A549 (cell line): ENCODE measurements at regions not wholly inside any gene's neighbourhood (a gene's known extent, or its start where the extent isn't known, plus 50 kb on each side); places are given as distances from the start of the nearest gene placed in this dataset.

Experiments
- EP300 ChIP-seq, 2 experiments: fragments of >200 bp; sonication (Bioruptor Twin); formaldehyde crosslinking; IDR thresholded peaks; 2 replicates in 1 of 2; 3 replicates in 1 of 2; pipeline ENCODE4 v1.6.1; 2016 to 2017
- NR3C1 ChIP-seq: fragments of >200 bp; sonication (Bioruptor Twin); formaldehyde crosslinking; IDR thresholded peaks from 3 replicates; pipeline ENCODE4 v1.6.1; 2017
- POLR2A ChIP-seq: IDR thresholded peaks from 2 replicates; pipeline ENCODE4 v1.6.1; 2012; ENCODE audit warnings: mild to moderate bottlenecking, low read length
- USF2 ChIP-seq: fragments of 450-650 bp; IDR thresholded peaks from 2 replicates; pipeline ENCODE4 v1.6.1; 2014; ENCODE audit warnings: antibody characterized with exemption

GRCh38 chr4:124104628-124105027, 607.9 kb downstream of the ANKRD50 start:
- TF ChIP-seq NR3C1 (no peak), USF2 (no peak), POLR2A (no peak), EP300 (IDR thresholded peaks at IDR 0.05) (no peak)
